ENCODE measurements at regions not wholly inside any gene's neighbourhood (a gene's known extent, or its start where the extent isn't known, plus 50 kb on each side); places are given as distances from the start of the nearest gene placed in this dataset.

DNA sequence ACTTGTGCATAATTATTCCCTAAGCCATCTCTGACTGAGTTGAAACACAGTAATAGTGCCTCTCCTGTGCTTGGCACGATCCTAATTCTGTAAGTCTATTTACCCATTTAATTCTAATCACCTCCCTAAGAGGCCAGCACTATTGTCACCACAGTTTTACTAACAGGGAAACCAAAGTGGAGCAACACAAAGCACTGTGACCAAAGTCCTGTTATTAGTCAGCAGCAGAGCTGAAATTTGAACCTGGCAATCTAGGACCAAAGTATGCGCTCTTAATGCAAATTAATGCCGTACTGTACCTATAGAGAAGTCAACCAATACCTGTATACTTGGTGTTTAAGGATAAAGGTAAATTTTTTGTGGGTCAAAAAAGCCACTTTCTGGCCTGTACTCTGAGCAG, 77.1 kb upstream of the CNTLN start:
- TF ChIP-seq, protein P1, sequence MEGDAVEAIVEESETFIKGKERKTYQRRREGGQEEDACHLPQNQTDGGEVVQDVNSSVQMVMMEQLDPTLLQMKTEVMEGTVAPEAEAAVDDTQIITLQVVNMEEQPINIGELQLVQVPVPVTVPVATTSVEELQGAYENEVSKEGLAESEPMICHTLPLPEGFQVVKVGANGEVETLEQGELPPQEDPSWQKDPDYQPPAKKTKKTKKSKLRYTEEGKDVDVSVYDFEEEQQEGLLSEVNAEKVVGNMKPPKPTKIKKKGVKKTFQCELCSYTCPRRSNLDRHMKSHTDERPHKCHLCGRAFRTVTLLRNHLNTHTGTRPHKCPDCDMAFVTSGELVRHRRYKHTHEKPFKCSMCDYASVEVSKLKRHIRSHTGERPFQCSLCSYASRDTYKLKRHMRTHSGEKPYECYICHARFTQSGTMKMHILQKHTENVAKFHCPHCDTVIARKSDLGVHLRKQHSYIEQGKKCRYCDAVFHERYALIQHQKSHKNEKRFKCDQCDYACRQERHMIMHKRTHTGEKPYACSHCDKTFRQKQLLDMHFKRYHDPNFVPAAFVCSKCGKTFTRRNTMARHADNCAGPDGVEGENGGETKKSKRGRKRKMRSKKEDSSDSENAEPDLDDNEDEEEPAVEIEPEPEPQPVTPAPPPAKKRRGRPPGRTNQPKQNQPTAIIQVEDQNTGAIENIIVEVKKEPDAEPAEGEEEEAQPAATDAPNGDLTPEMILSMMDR (IDR thresholded peaks at IDR 0.05; ENCODE audit: insufficient read depth, missing control alignments): no peak
- DNase-seq (ENCODE audit: insufficient read length, low spot score): no peak
- no peak for FAIRE-seq

DNA sequence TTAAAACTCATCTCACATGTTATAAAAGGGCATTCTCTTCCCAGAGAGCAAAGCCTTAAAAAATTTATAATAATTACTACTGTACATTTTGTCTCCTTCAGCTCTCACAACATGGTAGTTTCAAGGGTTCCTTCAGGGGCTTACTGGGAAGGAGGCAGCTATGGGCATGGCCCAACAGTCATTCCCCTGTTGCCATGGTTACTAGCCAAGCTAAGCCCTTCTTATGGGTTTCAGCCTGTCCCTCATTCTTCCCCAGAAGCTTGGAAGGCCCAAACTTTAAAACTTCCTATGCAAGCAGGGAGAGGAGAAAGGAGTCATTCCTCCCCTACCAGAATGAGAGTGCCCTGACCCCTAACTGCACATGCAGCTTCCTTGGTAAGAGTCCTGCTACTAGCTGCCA, 82.2 kb upstream of the CNTLN start:
- FAIRE-seq (no peak), DNase-seq (ENCODE audit: insufficient read length, low spot score) (no peak)
- TF ChIP-seq, protein P1 (IDR thresholded peaks at IDR 0.05; ENCODE audit: insufficient read depth, missing control alignments): no peak

DNA sequence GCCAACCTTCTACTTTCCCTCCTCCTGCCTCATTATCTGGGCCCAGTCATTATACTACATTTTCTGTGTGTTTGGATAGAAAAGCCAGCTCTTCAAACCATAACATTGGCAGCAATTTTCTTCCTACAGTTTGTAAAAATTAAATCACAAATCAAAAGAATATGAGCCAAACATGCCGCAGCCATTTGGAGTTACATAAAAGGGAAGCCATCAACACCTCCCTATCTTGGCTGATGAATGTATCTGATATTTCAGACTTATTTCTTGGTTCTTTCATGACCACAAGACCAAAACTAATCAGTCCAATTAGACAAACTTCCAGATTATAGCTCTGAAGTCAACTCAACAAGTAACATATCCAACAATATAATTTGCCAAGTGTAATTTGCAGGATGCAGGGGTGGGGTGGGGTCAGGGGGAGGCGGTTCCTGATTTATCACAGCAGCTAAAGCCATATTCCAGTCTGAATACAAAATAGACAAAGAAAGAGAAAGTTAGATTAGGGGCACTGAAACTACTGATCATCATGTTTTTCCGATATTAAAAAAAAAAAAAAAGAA, 89.4 kb upstream of the CNTLN start:
- DNase-seq (ENCODE audit: insufficient read length, low spot score): no peak
- TF ChIP-seq, protein P1 (IDR thresholded peaks at IDR 0.05; ENCODE audit: insufficient read depth, missing control alignments): no peak
- FAIRE-seq: no peak

DNA sequence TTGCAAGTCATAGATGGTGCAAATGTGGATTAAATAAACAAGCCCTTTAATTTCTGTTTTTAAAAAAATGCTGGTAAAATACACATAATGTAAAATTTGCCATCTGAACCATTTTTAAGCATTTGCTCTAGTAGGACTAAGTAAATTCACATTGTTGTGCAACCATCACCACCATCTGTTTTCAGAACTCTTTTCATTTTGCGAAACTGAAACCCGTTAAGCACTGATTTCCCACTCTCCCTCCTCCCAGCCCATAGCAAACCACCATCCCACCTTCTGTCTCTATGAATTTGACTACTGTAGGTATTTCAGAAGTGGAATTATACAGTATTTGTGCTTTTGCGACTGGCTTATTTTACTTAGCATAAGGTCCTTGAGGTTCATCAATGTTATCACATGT, 103.3 kb upstream of the CNTLN start:
- DNase-seq (ENCODE audit: insufficient read length, low spot score) (no peak), FAIRE-seq (no peak)
- TF ChIP-seq, protein P1 (IDR thresholded peaks at IDR 0.05; ENCODE audit: insufficient read depth, missing control alignments): no peak

DNA sequence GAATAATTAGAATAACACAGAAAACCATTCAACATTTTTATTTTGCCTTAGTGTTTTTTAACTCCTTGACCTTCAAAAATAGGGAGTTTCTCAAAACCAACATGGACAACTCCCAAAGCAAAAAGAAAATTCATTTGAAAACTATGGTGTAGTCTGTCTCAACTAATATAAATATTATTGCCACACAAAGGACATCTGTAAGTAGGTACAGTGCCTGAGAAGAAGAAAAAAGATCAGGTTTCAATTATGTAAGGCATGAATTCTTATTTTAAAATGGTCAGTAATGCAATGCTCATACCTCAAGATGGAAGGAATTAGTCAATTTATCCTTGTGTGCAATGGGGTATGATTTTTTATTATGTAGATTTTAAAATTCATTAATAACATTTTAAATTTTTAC, 109.6 kb upstream of the CNTLN start:
- DNase-seq (ENCODE audit: insufficient read length, low spot score): no peak
- TF ChIP-seq, protein P1 (IDR thresholded peaks at IDR 0.05; ENCODE audit: insufficient read depth, missing control alignments): no peak
- no peak for FAIRE-seq

DNA sequence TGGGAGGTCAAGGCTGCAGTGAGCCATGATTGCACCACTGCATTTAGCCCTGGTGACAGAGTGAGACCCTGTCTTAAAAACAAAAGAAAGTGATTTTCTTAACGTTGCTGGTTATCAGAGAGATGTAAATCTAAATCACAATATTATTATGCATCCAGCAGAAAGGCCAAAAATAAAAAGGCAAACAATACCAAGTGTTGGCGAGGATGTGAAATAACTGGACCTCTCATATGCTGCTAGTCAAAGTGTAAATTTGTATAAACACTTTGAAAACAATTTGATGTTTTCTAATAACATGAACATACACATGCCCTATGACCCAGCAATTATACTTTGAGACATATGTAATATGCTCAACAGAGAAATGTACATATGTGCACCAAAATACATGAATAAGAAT, 110.7 kb upstream of the CNTLN start:
- TF ChIP-seq, protein P1 (IDR thresholded peaks at IDR 0.05; ENCODE audit: insufficient read depth, missing control alignments): no peak
- no peak for DNase-seq (ENCODE audit: insufficient read length, low spot score)
- no peak for FAIRE-seq

DNA sequence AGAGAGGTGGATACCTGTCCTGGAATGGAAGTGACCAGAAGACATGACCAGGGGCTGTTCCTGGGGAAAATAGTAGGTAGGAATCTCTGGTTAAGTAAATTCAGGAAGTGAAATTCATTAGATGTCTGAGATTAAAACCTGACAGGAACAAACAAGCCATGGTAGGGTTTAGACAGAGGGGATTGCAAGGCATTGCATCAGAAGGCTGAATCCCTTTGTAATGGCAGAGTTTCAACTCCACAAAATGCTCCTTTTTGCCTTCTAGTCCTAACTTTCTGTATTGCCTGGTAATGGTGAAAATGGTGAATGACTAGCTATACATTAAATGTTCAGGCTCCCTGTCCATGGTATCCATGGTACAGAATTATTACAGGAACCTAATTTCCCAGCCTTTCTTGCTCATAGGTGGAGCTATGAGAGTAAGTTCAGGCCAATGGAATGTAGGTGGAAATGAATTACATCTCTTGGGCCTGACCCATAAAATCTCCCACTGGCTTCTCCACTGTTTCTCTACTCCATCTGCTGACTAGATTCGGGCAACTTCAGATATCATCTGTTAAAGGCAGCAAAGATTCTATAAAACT, 113.4 kb upstream of the CNTLN start:
- no peak for DNase-seq (ENCODE audit: insufficient read length, low spot score)
- TF ChIP-seq, protein P1 (IDR thresholded peaks at IDR 0.05; ENCODE audit: insufficient read depth, missing control alignments): no peak

More for the DNA sequence above, 113.4 kb upstream of the CNTLN start:
- FAIRE-seq: no peak
